ENCODE measurements at regions not wholly inside any gene's neighbourhood (a gene's known extent, or its start where the extent isn't known, plus 50 kb on each side); places are given as distances from the start of the nearest gene placed in this dataset.

GRCh38 chr7:42332605-42333222 is 95.7 kb upstream of the GLI3 start (continued):
- TF ChIP-seq FOXM1 (IDR thresholded peaks at IDR 0.05; ENCODE audit: low read depth) (no peak), SIN3A (IDR thresholded peaks at IDR 0.05; ENCODE audit: borderline replicate concordance, low read depth, low read length) (no peak)

GRCh38 chr7:42319631-42320030 is 82.6 kb upstream of the GLI3 start:
- Histone ChIP-seq H4K20me1 (ENCODE audit: insufficient read depth) (no peaks in the 10 kb centered on the region), H3K4me1 (ENCODE audit: control insufficient read depth in 1 of 2, insufficient read depth in 2 of 2, low read depth in 1 of 2, low read length in 1 of 2) (peaks cover 0 to under 1% of the 10 kb centered on the region in 2 experiments; a peak in 1 of 4 replicates), H3K9me3 (no peaks in the 10 kb centered on the region), H3K79me2 (ENCODE audit: insufficient read depth) (no peaks in the 10 kb centered on the region), H3K36me3 (replicated peaks in 1 of 2; ENCODE audit: control insufficient read depth in 1 of 2, insufficient read depth in 2 of 2, low read length in 1 of 2) (no peaks in the 10 kb centered on the region), H3K9me2 (0 out of 2 replicates have a peak, but pooled peaks cover 4% of the 10 kb centered on the region), H3K9ac (no peak overlapping the region), H2AFZ (ENCODE audit: low read depth) (no peak overlapping the region), H3K4me2 (no peak overlapping the region), H3K27ac (ENCODE audit: low read depth in 2 of 2, low read length in 1 of 2) (no peak overlapping the region), H3K27me3 (ENCODE audit: insufficient read depth) (no peaks in the 10 kb centered on the region; the same call in 1 of the 2 replicates), H3K4me3 (ENCODE audit: low read depth in 2 of 2, low read length in 1 of 2) (no peak overlapping the region), H3F3A (replicated peaks; ENCODE audit: insufficient read depth) (no peaks in the 10 kb centered on the region)
- WGBS (ENCODE audit: low lambda C conversion rate) = 3% methylated on average over 2 of the region's 2 CpGs
- no peak for DNase-seq
- CTCF ChIA-PET = interaction anchor here (0.6 kb wide), 1 partner anchor 320 kb away, joined by 4 read pairs; no protein-coding TSS in a partner anchor
- TF ChIP-seq MXI1 (IDR thresholded peaks at IDR 0.05; ENCODE audit: low read depth, low read length) (no peak), ELF1 (IDR thresholded peaks at IDR 0.05) (no peak), RXRA (IDR thresholded peaks at IDR 0.05; ENCODE audit: borderline replicate concordance, low read depth) (no peak), RAD21 (IDR thresholded peaks at IDR 0.05; ENCODE audit: low read length) (no peak), JUND (IDR thresholded peaks at IDR 0.05) (no peak), TCF12 (IDR thresholded peaks at IDR 0.05) (no peak), RCOR1 (IDR thresholded peaks at IDR 0.05; ENCODE audit: low read length) (no peak), NRF1 (IDR thresholded peaks at IDR 0.05; ENCODE audit: low read depth, low read length) (no peak), CHD2 (IDR thresholded peaks at IDR 0.05; ENCODE audit: low read length, partially characterized antibody) (no peak), TAF1 (IDR thresholded peaks at IDR 0.05; ENCODE audit: borderline replicate concordance, low read depth, low read length) (no peak), USF1 (IDR thresholded peaks at IDR 0.05; ENCODE audit: borderline replicate concordance, low read depth) (no peak), EZH2phosphoT487 (IDR thresholded peaks at IDR 0.05; ENCODE audit: borderline replicate concordance, low read depth) (no peak), ZBTB33 (IDR thresholded peaks at IDR 0.05; ENCODE audit: borderline replicate concordance, low read depth) (no peak), NFIC (IDR thresholded peaks at IDR 0.05; ENCODE audit: borderline replicate concordance) (no peak)
- POLR2A ChIA-PET = no interaction called here

Data from SK-N-SH (cell line).